Esophagus muscularis mucosa (tissue), 4 donors: ENCODE measurements at regions not wholly inside any gene's neighbourhood (a gene's known extent, or its start where the extent isn't known, plus 50 kb on each side); places are given as distances from the start of the nearest gene placed in this dataset.

ENCODE experiments used
- DNase-seq: peaks from one replicate; pipeline ENCODE4 v3.0.0-alpha.2; 2017; ENCODE audit errors: extremely low spot score
- H3K27ac ChIP-seq, 4 donors: fragments of 200-600 bp; sonication (generic); replicated peaks in 1 of 4; 1 replicate in 3 of 4; 2 replicates in 1 of 4; pipeline ENCODE4 v1.5.1; 2016 to 2019; ENCODE audit warnings: mild to moderate bottlenecking in 1 of 4
- H3K27me3 ChIP-seq, 4 donors: fragments of 200-600 bp; sonication (generic); one replicate each; pipeline versions ENCODE4 v1.5.1 to v1.6.0; 2016 to 2019
- H3K36me3 ChIP-seq, 4 donors: fragments of 200-600 bp; sonication (generic); one replicate each; pipeline ENCODE4 v1.5.1; 2016 to 2019
- H3K4me1 ChIP-seq, 4 donors: fragments of 200-600 bp; sonication (generic); one replicate each; pipeline ENCODE4 v1.5.1; 2016 to 2019
- H3K4me3 ChIP-seq, 4 donors: fragments of 200-600 bp; sonication (generic); 1 replicate in 2 of 4; 2 replicates in 2 of 4; pipeline ENCODE4 v1.5.1; 2016 to 2019; ENCODE audit warnings: mild to moderate bottlenecking in 4 of 4, moderate library complexity in 1 of 4
- H3K9me3 ChIP-seq, 4 donors: fragments of 200-600 bp; sonication (generic); 1 replicate in 3 of 4; 2 replicates in 1 of 4; pipeline ENCODE4 v1.5.1; 2016 to 2019
- CTCF ChIP-seq, 3 experiments: fragments of 200-600 bp in 2 of 3; fragments of 450-650 bp in 1 of 3; sonication (generic) in 2 of 3; IDR thresholded peaks; one replicate each; pipeline ENCODE4 v1.5.1; 2017 to 2019; ENCODE audit warnings: antibody characterized with exemption in 3 of 3, mild to moderate bottlenecking in 2 of 3, moderate library complexity in 1 of 3
- EP300 ChIP-seq: sonication (generic); formaldehyde crosslinking; IDR thresholded peaks from one replicate; pipeline ENCODE4 v1.6.1; 2017; ENCODE audit warnings: antibody characterized with exemption
- POLR2A ChIP-seq: fragments of 450-650 bp; IDR thresholded peaks from one replicate; pipeline ENCODE4 v1.6.1; 2017; ENCODE audit warnings: antibody characterized with exemption, moderate library complexity, mild to moderate bottlenecking, low read depth
- POLR2AphosphoS5 ChIP-seq, 2 donors: sonication (generic); formaldehyde crosslinking; IDR thresholded peaks; one replicate each; pipeline ENCODE4 v1.6.1; 2017; ENCODE audit warnings: antibody characterized with exemption in 2 of 2
- WGBS: methylation state at CpG from one replicate; pipeline ENCODE4 v1.1.5; 2018; 5-methylcytosine and 5-hydroxymethylcytosine counted together
- intact Hi-C: fragments of 100-400 bp; cut with DNase I; formaldehyde crosslinking; loops from one replicate; pipeline ENCODE4 v1.15.1; 2023

GRCh38 chr20:37596168-37596567 lies 68.5 kb upstream of the BLCAP start:
- no peak overlapping the region for H3K27ac ChIP-seq
- no peak for DNase-seq
- WGBS, result 88% methylated on average over 5 of the region's 5 CpGs
- TF ChIP-seq POLR2A (no peak), POLR2AphosphoS5 (IDR thresholded peaks at IDR 0.05) (no peak), CTCF (IDR thresholded peaks at IDR 0.05) (no peak), EP300 (no peak)
- H3K27me3 ChIP-seq, result peaks cover 0 to 75% (median 7%) of the 10 kb centered on the region in 4 donors
- H3K4me1 ChIP-seq, result peaks cover 0 to 8% (median 4%) of the 10 kb centered on the region in 4 donors
- H3K4me3 ChIP-seq, result no peak overlapping the region
- H3K9me3 ChIP-seq, result no peaks in the 10 kb centered on the region
- intact Hi-C loops, result no loop called here
- H3K36me3 ChIP-seq, result no peaks in the 10 kb centered on the region

- H3K36me3 ChIP-seq, result no peaks in the 10 kb centered on the region
- H3K27me3 ChIP-seq, result peaks cover 0 to 61% (median 7%) of the 10 kb centered on the region in 4 donors
- TF ChIP-seq EP300 (no peak), CTCF (IDR thresholded peaks at IDR 0.05) (no peak), POLR2A (no peak), POLR2AphosphoS5 (IDR thresholded peaks at IDR 0.05) (no peak)
- no peak for DNase-seq
- H3K4me3 ChIP-seq, result no peak overlapping the region
- 88% methylated on average over 4 of the region's 4 CpGs for WGBS
- H3K4me1 ChIP-seq, result peaks cover 0 to 8% (median 4%) of the 10 kb centered on the region in 4 donors
- H3K27ac ChIP-seq, result no peak overlapping the region
- intact Hi-C loops, result no loop called here
- H3K9me3 ChIP-seq, result no peaks in the 10 kb centered on the region
Observed at GRCh38 chr20:37593710-37594109, 66.0 kb upstream of the BLCAP start.

- H3K9me3 ChIP-seq, result peaks cover 0 to 9% (median 4%) of the 10 kb centered on the region in 4 donors
- no peak for TF ChIP-seq POLR2AphosphoS5 (IDR thresholded peaks at IDR 0.05)
- no peak for TF ChIP-seq POLR2A
- no peak for TF ChIP-seq EP300
- TF ChIP-seq CTCF (IDR thresholded peaks at IDR 0.05), result no peak
- WGBS, result 45% methylated on average over 7 of the region's 10 CpGs
- H3K36me3 ChIP-seq, result no peaks in the 10 kb centered on the region
- no peak overlapping the region for H3K27ac ChIP-seq
- H3K27me3 ChIP-seq, result peaks cover 0 to 36% (median 0%) of the 10 kb centered on the region in 4 donors
- no peak for DNase-seq
- H3K4me1 ChIP-seq, result no peaks in the 10 kb centered on the region
- intact Hi-C loops, result no loop called here
- no peak overlapping the region for H3K4me3 ChIP-seq
Observed at GRCh38 chr20:37590938-37591490, 63.3 kb upstream of the BLCAP start.

- Histone ChIP-seq H3K27me3 (peaks cover 0 to 27% (median 0%) of the 10 kb centered on the region in 4 donors), H3K4me1 (no peaks in the 10 kb centered on the region), H3K36me3 (no peaks in the 10 kb centered on the region), H3K27ac (no peak overlapping the region), H3K9me3 (peaks cover 0 to 15% (median 7%) of the 10 kb centered on the region in 4 donors), H3K4me3 (no peak overlapping the region)
- 89% methylated on average over 2 of the region's 2 CpGs for WGBS
- no peak for TF ChIP-seq POLR2A
- TF ChIP-seq POLR2AphosphoS5 (IDR thresholded peaks at IDR 0.05), result no peak
- no peak for TF ChIP-seq EP300
- TF ChIP-seq CTCF (IDR thresholded peaks at IDR 0.05), result no peak
- DNase-seq, result no peak
- intact Hi-C loops, result no loop called here
Observed at GRCh38 chr20:37586078-37586477, 58.4 kb upstream of the BLCAP start.
